ACHN (cell line): ENCODE measurements at regions not wholly inside any gene's neighbourhood (a gene's known extent, or its start where the extent isn't known, plus 50 kb on each side); places are given as distances from the start of the nearest gene placed in this dataset.
"Not testable (repeated sequence)": the region's sequence is repeated elsewhere in the genome, so short reads cannot be mapped to it uniquely, and the experiment has no call there.

ENCODE experiments used
- DNase-seq: peaks from one replicate; pipeline ENCODE4 v3.0.0-alpha.2; 2015
- in situ Hi-C: cut with HindIII; loops from 2 replicates; pipeline ENCODE4 v1.10.0; 2017; ENCODE audit warnings: low sequenced_read_pairs, low pct_ligation_motif_present, low pct_unique_long_range_greater_than_20kb

DNA sequence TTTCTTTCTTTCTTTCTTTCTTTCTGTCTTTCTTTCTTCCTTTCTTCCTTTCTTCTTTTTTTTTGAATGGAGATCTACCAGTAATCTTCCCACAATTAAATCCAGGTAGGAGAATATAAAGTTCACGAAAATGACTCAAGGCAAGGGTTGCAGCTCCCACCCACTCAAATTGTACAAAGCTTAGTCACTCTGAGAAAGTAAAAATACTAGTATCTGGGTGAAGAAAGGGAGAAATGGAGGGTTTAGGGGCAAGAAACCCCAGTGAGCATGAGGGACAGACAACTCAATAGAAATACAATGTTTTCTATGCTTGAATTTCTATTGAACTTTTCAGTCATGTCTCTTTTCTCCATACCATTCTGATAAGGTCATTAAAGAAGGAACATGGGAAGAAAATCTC lies 200.8 kb downstream of the GATA3 start:
- in situ Hi-C loops = no loop called here
- DNase-seq = no peak

DNA sequence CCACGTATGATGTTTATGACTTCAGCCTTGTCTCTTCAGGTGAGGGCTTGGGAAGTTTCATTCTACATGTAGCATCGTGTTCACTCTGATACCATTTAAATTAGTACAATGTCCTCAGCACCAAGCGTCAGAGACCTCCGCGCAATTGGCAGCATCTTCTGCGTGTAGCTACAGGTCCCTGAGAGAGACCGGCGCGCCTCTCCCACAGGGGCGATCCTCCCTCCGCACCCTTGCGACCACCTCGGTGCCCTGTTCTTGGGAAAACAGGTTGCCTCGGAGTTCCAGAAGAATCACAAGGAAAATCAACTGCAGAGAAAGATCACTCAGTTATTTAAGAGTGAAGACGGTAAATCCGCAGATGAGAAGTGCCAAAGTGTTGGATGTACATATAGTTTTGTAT lies 206.2 kb downstream of the GATA3 start:
- in situ Hi-C loops = no loop called here
- DNase-seq = no peak

GRCh38 chr10:8262317-8262716 lies 207.8 kb downstream of the GATA3 start:
- no peak for DNase-seq
- in situ Hi-C loops = no loop called here

DNA sequence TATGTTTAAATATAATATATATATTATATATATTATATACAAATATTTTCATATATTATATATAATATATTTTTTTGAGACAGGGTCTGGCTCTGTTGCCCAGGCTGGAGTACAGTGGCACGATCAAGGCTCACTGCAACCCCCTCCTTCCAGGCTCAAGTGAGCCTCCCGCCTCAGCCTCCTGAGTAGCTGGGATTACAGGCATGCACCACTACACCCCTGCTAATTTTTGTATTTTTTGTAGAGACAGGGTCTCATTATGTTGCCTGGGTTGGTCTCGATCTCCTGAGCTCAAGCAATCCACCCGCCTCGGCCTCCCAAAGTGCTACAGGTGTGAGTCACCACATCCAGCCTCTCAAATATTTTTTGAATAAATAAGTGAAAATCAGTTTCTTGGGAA lies 215.5 kb downstream of the GATA3 start:
- in situ Hi-C loops = no loop called here
- DNase-seq = no peak

DNA sequence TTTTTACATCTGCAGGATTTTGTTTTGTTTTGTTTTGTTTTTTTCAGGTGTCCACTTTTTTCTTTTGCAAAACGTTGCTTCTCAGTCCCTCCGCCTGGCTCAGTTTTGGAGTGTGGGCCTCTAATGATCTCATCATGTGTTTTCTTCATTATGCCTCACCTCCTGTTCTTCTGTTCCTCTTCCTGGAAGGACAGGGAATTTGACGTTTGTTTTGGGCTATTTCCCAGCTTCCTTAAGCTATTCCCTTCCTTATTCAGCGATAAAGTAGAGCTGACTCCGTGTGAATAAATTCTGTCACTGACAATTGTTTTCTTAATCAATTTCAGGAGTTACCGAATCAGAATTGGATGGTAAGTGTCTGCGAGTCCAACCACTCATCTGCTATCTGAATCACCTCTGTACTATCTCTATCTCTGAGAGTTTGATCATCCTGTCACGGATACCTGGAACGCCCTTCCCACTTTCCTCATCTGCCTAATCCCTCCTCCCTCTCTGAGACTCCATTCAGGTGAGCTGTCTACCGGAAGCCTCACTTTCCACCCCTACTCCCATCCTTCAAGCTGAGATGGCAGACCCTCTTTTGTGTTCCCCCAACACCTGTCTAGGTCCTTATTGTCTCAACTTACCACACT lies 218.4 kb downstream of the GATA3 start:
- DNase-seq = no peak
- in situ Hi-C loops = no loop called here

- in situ Hi-C loops = no loop called here
Measured at GRCh38 chr10:8273749-8274148, 219.3 kb downstream of the GATA3 start.

GRCh38 chr10:8275911-8276310 lies 221.4 kb downstream of the GATA3 start:
- in situ Hi-C loops = no loop called here
- DNase-seq = no peak

More at GRCh38 chr10:8273749-8274148, 219.3 kb downstream of the GATA3 start:
- DNase-seq = no peak

DNA sequence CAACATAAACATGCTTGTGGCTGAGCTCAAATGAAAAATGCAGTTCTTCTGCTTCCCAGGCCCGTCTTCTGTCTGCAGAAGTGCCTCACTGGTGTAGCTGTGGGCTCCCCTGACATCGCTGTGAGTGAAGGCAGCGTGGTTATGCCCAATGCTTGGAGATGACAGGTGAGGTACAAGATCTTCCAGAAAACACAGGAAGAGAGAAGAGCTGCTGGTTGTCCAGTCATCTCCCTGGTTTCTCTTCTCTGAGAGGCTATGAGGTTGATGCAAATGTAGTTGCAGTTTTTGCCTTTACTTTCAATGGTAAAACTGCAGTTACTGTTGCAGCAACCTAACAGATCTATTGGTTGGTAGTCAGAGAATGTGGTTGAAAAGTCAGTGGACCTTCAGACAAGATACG lies 223.6 kb downstream of the GATA3 start:
- in situ Hi-C loops = no loop called here
- DNase-seq = no peak

GRCh38 chr10:8279598-8279997 lies 225.1 kb downstream of the GATA3 start:
- in situ Hi-C loops = no loop called here
- DNase-seq = peak; percentile 50

DNA sequence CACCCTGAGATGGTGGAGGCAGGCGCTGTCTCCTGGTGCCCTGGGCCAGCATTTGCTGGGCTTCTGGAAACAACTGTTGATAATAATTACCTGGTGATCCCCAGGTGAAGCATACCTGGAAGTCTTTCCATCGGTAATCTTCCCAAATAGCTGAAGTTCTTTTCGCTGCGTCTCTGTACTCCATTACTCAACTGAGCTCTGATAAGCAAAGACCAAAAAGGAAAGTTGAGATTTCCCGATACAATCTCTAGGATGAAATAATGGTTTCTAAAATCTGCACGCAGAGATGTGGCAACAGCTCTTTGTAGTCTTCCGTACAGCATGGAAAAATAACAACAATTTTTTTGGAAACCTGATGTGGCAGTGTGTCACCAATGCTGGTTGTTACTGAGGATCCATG lies 226.5 kb downstream of the GATA3 start:
- in situ Hi-C loops = no loop called here
- no peak for DNase-seq

GRCh38 chr10:8282340-8282739 lies 227.9 kb downstream of the GATA3 start:
- in situ Hi-C loops = no loop called here

GRCh38 chr10:8283166-8283905 lies 228.8 kb downstream of the GATA3 start:
- DNase-seq = no peak
- in situ Hi-C loops = no loop called here

More at GRCh38 chr10:8282340-8282739, 227.9 kb downstream of the GATA3 start:
- DNase-seq = no peak

- DNase-seq = no peak
- in situ Hi-C loops = no loop called here
Measured at GRCh38 chr10:8283986-8284385, 229.5 kb downstream of the GATA3 start.

GRCh38 chr10:8285970-8286369 lies 231.5 kb downstream of the GATA3 start:
- in situ Hi-C loops, DNase-seq: not testable (repeated sequence)

GRCh38 chr10:8288600-8288999 lies 234.1 kb downstream of the GATA3 start:
- in situ Hi-C loops = no loop called here
- no peak for DNase-seq

- in situ Hi-C loops = no loop called here
- no peak for DNase-seq
Measured at GRCh38 chr10:8289186-8289924, 234.9 kb downstream of the GATA3 start.

- in situ Hi-C loops = no loop called here
- DNase-seq = no peak
Measured at GRCh38 chr10:8294779-8295178, 240.3 kb downstream of the GATA3 start.

- in situ Hi-C loops = no loop called here
- DNase-seq = no peak
Measured at GRCh38 chr10:8295311-8295710, 240.8 kb downstream of the GATA3 start.

DNA sequence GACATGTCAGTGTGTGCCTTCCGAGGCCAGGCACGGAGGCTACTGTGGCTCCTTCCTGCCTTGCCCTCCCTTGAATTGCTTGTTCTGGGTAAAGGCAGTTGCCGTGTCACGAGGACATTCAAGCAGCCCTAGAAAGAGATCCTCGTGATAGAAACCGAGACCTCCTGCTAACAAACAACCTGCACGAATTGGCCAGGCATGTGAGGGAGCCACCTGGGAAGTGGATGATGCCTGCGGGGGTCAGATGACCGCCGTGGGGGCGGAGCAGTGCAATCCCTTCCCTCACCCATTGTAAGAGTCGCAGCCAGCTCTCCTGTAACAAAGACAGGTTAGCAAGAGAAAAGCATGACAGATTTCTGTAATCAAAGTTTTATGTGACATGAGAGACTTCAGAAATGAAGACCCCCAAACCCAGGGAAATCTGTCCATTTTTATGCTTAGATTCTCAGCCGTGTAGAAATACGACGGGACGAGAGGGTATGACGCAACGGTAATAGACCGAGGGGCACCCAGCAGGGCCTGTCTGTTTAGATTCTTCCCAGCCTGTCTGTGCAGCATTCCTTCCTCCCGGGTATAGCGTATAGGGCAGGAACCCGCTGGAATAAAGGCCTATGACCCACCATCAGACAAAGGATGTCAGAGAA lies 241.7 kb downstream of the GATA3 start:
- in situ Hi-C loops = no loop called here

More for the DNA sequence above, 241.7 kb downstream of the GATA3 start:
- no peak for DNase-seq
